Retinal pigment epithelial cell (primary cell): ENCODE measurements at regions not wholly inside any gene's neighbourhood (a gene's known extent, or its start where the extent isn't known, plus 50 kb on each side); places are given as distances from the start of the nearest gene placed in this dataset.

ENCODE experiments used
- DNase-seq: peaks from one replicate; pipeline ENCODE4 v3.0.0-alpha.2; 2010; ENCODE audit warnings: low read depth
- H3K4me3 ChIP-seq: 2 replicates; pipeline ENCODE4 v1.5.1; 2011; ENCODE audit warnings: mild to moderate bottlenecking, low read length, control low read depth, moderate library complexity
- CTCF ChIP-seq: conservative IDR thresholded peaks from 2 replicates; pipeline ENCODE4 v1.5.1; 2011; ENCODE audit warnings: low read depth, low read length, control low read depth, inconsistent platforms

GRCh38 chr16:26697807-26698206 is 368.9 kb upstream of the C16orf82 start:
- no peak for DNase-seq
- no peak for TF ChIP-seq CTCF
- H3K4me3 ChIP-seq: no peak overlapping the region

- no peak for DNase-seq
- no peak for TF ChIP-seq CTCF
- no peak overlapping the region for H3K4me3 ChIP-seq
These were observed 366.5 kb upstream of the C16orf82 start for GRCh38 chr16:26700250-26700649.

GRCh38 chr16:26701243-26701886 is 365.4 kb upstream of the C16orf82 start:
- DNase-seq: no peak
- H3K4me3 ChIP-seq: no peak overlapping the region
- TF ChIP-seq CTCF: no peak

- H3K4me3 ChIP-seq: no peak overlapping the region
- no peak for DNase-seq
- no peak for TF ChIP-seq CTCF
These were observed 361.4 kb upstream of the C16orf82 start for GRCh38 chr16:26705346-26705745.

GRCh38 chr16:26708428-26708827 is 358.3 kb upstream of the C16orf82 start:
- TF ChIP-seq CTCF: no peak
- no peak overlapping the region for H3K4me3 ChIP-seq
- DNase-seq: no peak

GRCh38 chr16:26709175-26709574 is 357.6 kb upstream of the C16orf82 start:
- no peak for DNase-seq
- no peak overlapping the region for H3K4me3 ChIP-seq
- TF ChIP-seq CTCF: no peak

- no peak for DNase-seq
- TF ChIP-seq CTCF: no peak
These were observed 357.0 kb upstream of the C16orf82 start for GRCh38 chr16:26709754-26710153.

More at GRCh38 chr16:26709754-26710153, 357.0 kb upstream of the C16orf82 start:
- no peak overlapping the region for H3K4me3 ChIP-seq
